ENCODE measurements at regions not wholly inside any gene's neighbourhood (a gene's known extent, or its start where the extent isn't known, plus 50 kb on each side); places are given as distances from the start of the nearest gene placed in this dataset.

- TF ChIP-seq ATF3 (IDR thresholded peaks at IDR 0.05; ENCODE audit: insufficient read depth, low read depth, low read length) = no peak
Observed at GRCh38 chr1:80498673-80499072, 1302.1 kb upstream of the ADGRL2 start (continued).

Data from H1 (cell line).